Suprapubic skin (tissue), 3 donors: ENCODE measurements at regions not wholly inside any gene's neighbourhood (a gene's known extent, or its start where the extent isn't known, plus 50 kb on each side); places are given as distances from the start of the nearest gene placed in this dataset.

Experiments
- CTCF ChIP-seq, 2 donors: fragments of 200-600 bp in 1 of 2; fragments of 450-650 bp in 1 of 2; sonication (generic) in 1 of 2; IDR thresholded peaks; one replicate each; pipeline ENCODE4 v1.5.1; 2016 to 2019; ENCODE audit warnings: antibody characterized with exemption in 2 of 2, mild to moderate bottlenecking in 1 of 2, moderate library complexity in 1 of 2
- POLR2AphosphoS5 ChIP-seq, 3 donors: sonication (generic); formaldehyde crosslinking; IDR thresholded peaks; one replicate each; pipeline ENCODE4 v1.6.1; 2017; ENCODE audit warnings: antibody characterized with exemption in 3 of 3

- TF ChIP-seq POLR2AphosphoS5 (IDR thresholded peaks at IDR 0.05) (no peak), CTCF (IDR thresholded peaks at IDR 0.05) (no peak)
Measured at GRCh38 chr11:70886256-70886655, 366.1 kb downstream of the SHANK2 start.
